ENCODE measurements at regions not wholly inside any gene's neighbourhood (a gene's known extent, or its start where the extent isn't known, plus 50 kb on each side); places are given as distances from the start of the nearest gene placed in this dataset.

- no peak overlapping the region for H3K9ac ChIP-seq (ENCODE audit: low read depth in 1 of 2, low read length in 2 of 2)
- H3K4me3 ChIP-seq (ENCODE audit: low read depth in 1 of 2, low read length in 2 of 2), result no peak overlapping the region
- H3K27ac ChIP-seq (ENCODE audit: low read depth, low read length), result no peak overlapping the region
- H3K36me3 ChIP-seq (ENCODE audit: control insufficient read depth in 1 of 2, insufficient read depth in 2 of 2, low read length in 2 of 2), result no peaks in the 10 kb centered on the region
- no peaks in the 10 kb centered on the region for H3K9me3 ChIP-seq (ENCODE audit: control insufficient read depth in 1 of 2, low read length in 2 of 2)
- H3K4me1 ChIP-seq (ENCODE audit: control insufficient read depth in 1 of 2, insufficient read depth in 2 of 2, low read length in 2 of 2), result peaks cover 7% of the 10 kb centered on the region in 2 donors
- no peaks in the 10 kb centered on the region for H3K27me3 ChIP-seq (ENCODE audit: control insufficient read depth in 1 of 2, insufficient read depth in 2 of 2, low read length in 2 of 2)
Observed at GRCh38 chr10:78556705-78557432, 511.9 kb upstream of the ZMIZ1 start.

- Histone ChIP-seq H3K4me1 (ENCODE audit: control insufficient read depth in 1 of 2, insufficient read depth in 2 of 2, low read length in 2 of 2) (peaks cover 2 to 4% of the 10 kb centered on the region in 2 donors), H3K4me3 (ENCODE audit: low read depth in 1 of 2, low read length in 2 of 2) (no peak overlapping the region), H3K9me3 (ENCODE audit: control insufficient read depth in 1 of 2, low read length in 2 of 2) (no peaks in the 10 kb centered on the region), H3K27ac (ENCODE audit: low read depth, low read length) (no peak overlapping the region), H3K27me3 (ENCODE audit: control insufficient read depth in 1 of 2, insufficient read depth in 2 of 2, low read length in 2 of 2) (no peaks in the 10 kb centered on the region), H3K36me3 (ENCODE audit: control insufficient read depth in 1 of 2, insufficient read depth in 2 of 2, low read length in 2 of 2) (no peaks in the 10 kb centered on the region), H3K9ac (ENCODE audit: low read depth in 1 of 2, low read length in 2 of 2) (no peak overlapping the region)
Observed at GRCh38 chr10:78557433-78557925, 511.3 kb upstream of the ZMIZ1 start.

DNA sequence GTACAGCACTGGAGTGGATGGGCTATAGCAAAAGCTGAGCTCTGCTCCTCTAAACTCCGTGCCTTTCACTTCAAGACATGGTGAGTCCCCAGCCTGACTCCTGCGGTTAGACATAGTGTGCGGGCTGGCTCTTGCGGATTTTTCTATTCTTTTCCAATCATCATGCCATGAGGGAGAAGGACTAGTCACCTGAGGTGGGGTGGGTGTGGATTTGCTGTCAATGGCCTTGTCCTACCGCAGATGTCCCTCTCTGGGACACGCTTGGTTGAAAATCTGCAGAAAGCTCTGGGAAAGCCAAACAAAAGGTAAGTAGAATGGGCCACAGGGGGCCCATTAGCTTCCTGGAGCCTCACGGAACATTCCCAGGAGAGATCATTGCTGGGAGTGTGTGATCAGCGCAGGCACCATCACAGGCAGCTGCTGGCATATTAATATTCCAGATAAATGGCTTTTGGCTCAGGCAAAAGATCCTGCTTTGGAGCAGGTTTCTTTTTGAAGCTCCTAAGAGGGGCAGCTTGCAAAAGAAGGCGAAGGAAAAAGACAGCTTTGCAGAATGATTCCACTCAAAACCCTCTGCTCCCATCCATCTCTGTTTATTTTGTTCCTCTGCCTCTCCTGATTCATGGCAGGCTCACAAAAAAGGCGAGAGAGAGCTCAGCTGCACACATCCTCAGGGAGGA is 509.0 kb upstream of the ZMIZ1 start:
- Histone ChIP-seq H3K9me3 (ENCODE audit: control insufficient read depth in 1 of 2, low read length in 2 of 2) (no peaks in the 10 kb centered on the region), H3K4me1 (ENCODE audit: control insufficient read depth in 1 of 2, insufficient read depth in 2 of 2, low read length in 2 of 2) (no peaks in the 10 kb centered on the region), H3K4me3 (ENCODE audit: low read depth in 1 of 2, low read length in 2 of 2) (no peak overlapping the region), H3K27ac (ENCODE audit: low read depth, low read length) (no peak overlapping the region), H3K36me3 (ENCODE audit: control insufficient read depth in 1 of 2, insufficient read depth in 2 of 2, low read length in 2 of 2) (no peaks in the 10 kb centered on the region), H3K27me3 (ENCODE audit: control insufficient read depth in 1 of 2, insufficient read depth in 2 of 2, low read length in 2 of 2) (no peaks in the 10 kb centered on the region), H3K9ac (ENCODE audit: low read depth in 1 of 2, low read length in 2 of 2) (no peak overlapping the region)

- no peaks in the 10 kb centered on the region for H3K27me3 ChIP-seq (ENCODE audit: control insufficient read depth in 1 of 2, insufficient read depth in 2 of 2, low read length in 2 of 2)
- H3K36me3 ChIP-seq (ENCODE audit: control insufficient read depth in 1 of 2, insufficient read depth in 2 of 2, low read length in 2 of 2), result no peaks in the 10 kb centered on the region
- H3K4me1 ChIP-seq (ENCODE audit: control insufficient read depth in 1 of 2, insufficient read depth in 2 of 2, low read length in 2 of 2), result no peaks in the 10 kb centered on the region
- no peak overlapping the region for H3K9ac ChIP-seq (ENCODE audit: low read depth in 1 of 2, low read length in 2 of 2)
- no peak overlapping the region for H3K4me3 ChIP-seq (ENCODE audit: low read depth in 1 of 2, low read length in 2 of 2)
- H3K27ac ChIP-seq (ENCODE audit: low read depth, low read length), result no peak overlapping the region
- H3K9me3 ChIP-seq (ENCODE audit: control insufficient read depth in 1 of 2, low read length in 2 of 2), result no peaks in the 10 kb centered on the region
Observed at GRCh38 chr10:78560341-78560688, 508.5 kb upstream of the ZMIZ1 start.

GRCh38 chr10:78563314-78563713 is 505.5 kb upstream of the ZMIZ1 start:
- Histone ChIP-seq H3K9ac (ENCODE audit: low read depth in 1 of 2, low read length in 2 of 2) (no peak overlapping the region), H3K27ac (ENCODE audit: low read depth, low read length) (no peak overlapping the region), H3K36me3 (ENCODE audit: control insufficient read depth in 1 of 2, insufficient read depth in 2 of 2, low read length in 2 of 2) (no peaks in the 10 kb centered on the region), H3K9me3 (ENCODE audit: control insufficient read depth in 1 of 2, low read length in 2 of 2) (no peaks in the 10 kb centered on the region), H3K4me3 (ENCODE audit: low read depth in 1 of 2, low read length in 2 of 2) (no peak overlapping the region), H3K4me1 (ENCODE audit: control insufficient read depth in 1 of 2, insufficient read depth in 2 of 2, low read length in 2 of 2) (peaks cover 9 to 17% of the 10 kb centered on the region in 2 donors), H3K27me3 (ENCODE audit: control insufficient read depth in 1 of 2, insufficient read depth in 2 of 2, low read length in 2 of 2) (no peaks in the 10 kb centered on the region)

DNA sequence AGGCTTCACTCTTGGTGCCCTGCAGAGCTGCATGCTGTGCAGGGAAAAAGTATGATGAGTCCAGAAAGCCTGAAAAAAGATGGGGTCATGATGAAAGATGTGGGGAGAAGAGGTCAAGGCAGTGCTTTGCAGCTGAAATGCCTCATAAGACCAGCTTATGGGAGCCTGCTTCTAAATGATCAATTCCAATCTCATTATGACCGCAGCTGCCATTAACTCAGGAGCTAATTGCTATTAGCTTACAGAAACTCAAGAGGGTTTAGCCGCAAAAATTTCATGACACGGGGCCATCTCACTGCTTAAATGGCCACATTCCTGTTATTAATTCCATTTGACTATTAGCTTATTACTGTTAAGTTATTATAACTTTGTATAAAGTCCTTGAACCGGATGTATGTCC is 502.9 kb upstream of the ZMIZ1 start:
- no peak overlapping the region for H3K9ac ChIP-seq (ENCODE audit: low read depth in 1 of 2, low read length in 2 of 2)
- no peak overlapping the region for H3K27ac ChIP-seq (ENCODE audit: low read depth, low read length)
- H3K9me3 ChIP-seq (ENCODE audit: control insufficient read depth in 1 of 2, low read length in 2 of 2), result no peaks in the 10 kb centered on the region
- H3K4me3 ChIP-seq (ENCODE audit: low read depth in 1 of 2, low read length in 2 of 2), result no peak overlapping the region
- no peaks in the 10 kb centered on the region for H3K36me3 ChIP-seq (ENCODE audit: control insufficient read depth in 1 of 2, insufficient read depth in 2 of 2, low read length in 2 of 2)
- H3K27me3 ChIP-seq (ENCODE audit: control insufficient read depth in 1 of 2, insufficient read depth in 2 of 2, low read length in 2 of 2), result no peaks in the 10 kb centered on the region
- peaks cover 9 to 17% of the 10 kb centered on the region in 2 donors for H3K4me1 ChIP-seq (ENCODE audit: control insufficient read depth in 1 of 2, insufficient read depth in 2 of 2, low read length in 2 of 2)

GRCh38 chr10:78566284-78567111 is 502.3 kb upstream of the ZMIZ1 start:
- Histone ChIP-seq H3K9me3 (ENCODE audit: control insufficient read depth in 1 of 2, low read length in 2 of 2) (no peaks in the 10 kb centered on the region), H3K9ac (ENCODE audit: low read depth in 1 of 2, low read length in 2 of 2) (no peak overlapping the region), H3K27ac (ENCODE audit: low read depth, low read length) (no peak overlapping the region), H3K27me3 (ENCODE audit: control insufficient read depth in 1 of 2, insufficient read depth in 2 of 2, low read length in 2 of 2) (no peaks in the 10 kb centered on the region), H3K36me3 (ENCODE audit: control insufficient read depth in 1 of 2, insufficient read depth in 2 of 2, low read length in 2 of 2) (no peaks in the 10 kb centered on the region), H3K4me3 (ENCODE audit: low read depth in 1 of 2, low read length in 2 of 2) (no peak overlapping the region), H3K4me1 (ENCODE audit: control insufficient read depth in 1 of 2, insufficient read depth in 2 of 2, low read length in 2 of 2) (peaks cover 9 to 17% of the 10 kb centered on the region in 2 donors)

- H3K9me3 ChIP-seq (ENCODE audit: control insufficient read depth in 1 of 2, low read length in 2 of 2), result no peaks in the 10 kb centered on the region
- H3K9ac ChIP-seq (ENCODE audit: low read depth in 1 of 2, low read length in 2 of 2), result no peak overlapping the region
- no peaks in the 10 kb centered on the region for H3K36me3 ChIP-seq (ENCODE audit: control insufficient read depth in 1 of 2, insufficient read depth in 2 of 2, low read length in 2 of 2)
- H3K4me1 ChIP-seq (ENCODE audit: control insufficient read depth in 1 of 2, insufficient read depth in 2 of 2, low read length in 2 of 2), result peaks cover 9 to 17% of the 10 kb centered on the region in 2 donors
- H3K27ac ChIP-seq (ENCODE audit: low read depth, low read length), result no peak overlapping the region
- H3K27me3 ChIP-seq (ENCODE audit: control insufficient read depth in 1 of 2, insufficient read depth in 2 of 2, low read length in 2 of 2), result no peaks in the 10 kb centered on the region
- H3K4me3 ChIP-seq (ENCODE audit: low read depth in 1 of 2, low read length in 2 of 2), result no peak overlapping the region
Observed at GRCh38 chr10:78567680-78568455, 500.9 kb upstream of the ZMIZ1 start.

DNA sequence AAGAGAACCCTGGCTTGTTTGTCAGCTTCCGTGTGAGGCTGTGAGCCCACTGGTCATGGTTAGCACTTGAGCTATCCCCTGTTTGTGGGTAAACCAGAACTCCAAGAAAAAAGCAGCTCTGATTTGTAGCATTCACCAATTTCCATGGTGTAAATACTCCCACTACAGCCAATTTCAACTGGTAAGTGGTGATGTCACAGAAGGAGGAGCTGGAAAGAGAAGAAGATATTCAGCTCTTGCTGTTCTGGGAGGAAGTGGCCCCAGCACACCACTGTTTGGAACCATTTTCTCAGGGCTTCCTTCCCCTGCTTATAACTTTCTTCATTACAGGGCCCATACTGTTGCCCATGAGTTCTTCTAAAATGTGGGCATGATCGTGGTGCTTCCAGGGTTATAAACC is 500.1 kb upstream of the ZMIZ1 start:
- Histone ChIP-seq H3K9ac (ENCODE audit: low read depth in 1 of 2, low read length in 2 of 2) (no peak overlapping the region), H3K36me3 (ENCODE audit: control insufficient read depth in 1 of 2, insufficient read depth in 2 of 2, low read length in 2 of 2) (no peaks in the 10 kb centered on the region), H3K4me1 (ENCODE audit: control insufficient read depth in 1 of 2, insufficient read depth in 2 of 2, low read length in 2 of 2) (peaks cover 9 to 17% of the 10 kb centered on the region in 2 donors), H3K4me3 (ENCODE audit: low read depth in 1 of 2, low read length in 2 of 2) (no peak overlapping the region), H3K27me3 (ENCODE audit: control insufficient read depth in 1 of 2, insufficient read depth in 2 of 2, low read length in 2 of 2) (no peaks in the 10 kb centered on the region), H3K27ac (ENCODE audit: low read depth, low read length) (no peak overlapping the region), H3K9me3 (ENCODE audit: control insufficient read depth in 1 of 2, low read length in 2 of 2) (no peaks in the 10 kb centered on the region)
